Fibroblast of skin of scalp (primary cell): ENCODE measurements at regions not wholly inside any gene's neighbourhood (a gene's known extent, or its start where the extent isn't known, plus 50 kb on each side); places are given as distances from the start of the nearest gene placed in this dataset.

ENCODE experiments used
- DNase-seq: peaks from one replicate; pipeline ENCODE4 v3.0.0-alpha.2; 2013

DNA sequence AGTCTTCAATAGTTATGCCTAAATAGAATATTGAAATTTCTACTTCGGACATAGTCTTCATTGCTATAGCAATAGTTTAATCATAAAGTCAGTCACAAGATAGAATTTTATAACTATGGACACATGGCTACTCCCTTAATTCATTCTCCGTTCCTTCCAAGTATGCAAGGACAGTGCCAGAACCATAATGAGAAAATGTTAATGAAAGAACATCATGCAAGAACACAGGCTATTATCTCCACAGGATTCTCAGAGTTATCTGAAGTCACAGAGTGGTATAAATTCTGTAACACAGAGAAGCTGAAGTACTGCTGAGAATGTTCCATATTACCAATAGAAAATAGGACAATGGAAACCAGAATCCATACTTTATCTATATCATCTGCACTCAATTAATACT, 826.2 kb downstream of the EPHA7 start:
- DNase-seq = no peak

DNA sequence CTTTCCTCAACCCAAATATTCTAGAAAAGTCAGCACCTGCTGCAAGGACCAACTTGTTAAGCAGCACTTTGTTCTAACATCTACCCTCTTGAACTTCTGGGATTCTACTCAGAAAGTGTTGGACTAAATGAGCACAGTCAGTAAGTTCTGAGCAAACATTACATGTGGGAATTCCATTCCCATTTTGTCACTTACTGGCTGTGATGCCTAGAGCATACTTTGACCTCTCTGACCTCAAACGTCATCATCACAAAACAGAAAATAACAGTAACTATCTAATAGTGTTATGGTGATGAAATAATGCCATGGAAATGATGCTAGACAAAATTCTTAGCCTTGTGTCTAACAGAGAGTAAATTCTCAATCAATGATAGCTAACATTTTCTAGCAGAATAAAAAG, 829.4 kb downstream of the EPHA7 start:
- no peak for DNase-seq

DNA sequence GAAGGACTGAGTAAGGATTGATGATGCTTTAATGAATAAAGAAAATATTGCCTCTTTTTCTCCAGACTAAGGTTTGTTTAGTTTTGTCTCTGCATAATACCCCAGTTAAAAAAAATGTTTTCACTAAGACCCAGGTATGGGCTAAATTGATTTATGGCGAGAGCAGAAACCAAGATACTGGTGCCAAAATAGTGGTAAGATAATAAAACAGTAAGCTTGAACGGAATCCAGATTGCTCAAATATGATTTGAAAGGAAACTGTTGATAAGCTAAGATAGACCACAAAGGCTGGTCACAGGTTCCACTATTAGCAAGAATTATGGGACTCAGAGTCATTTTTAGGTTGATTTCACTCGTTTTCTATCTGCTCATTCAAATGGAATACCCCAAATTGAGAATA, 831.2 kb downstream of the EPHA7 start:
- DNase-seq = no peak

DNA sequence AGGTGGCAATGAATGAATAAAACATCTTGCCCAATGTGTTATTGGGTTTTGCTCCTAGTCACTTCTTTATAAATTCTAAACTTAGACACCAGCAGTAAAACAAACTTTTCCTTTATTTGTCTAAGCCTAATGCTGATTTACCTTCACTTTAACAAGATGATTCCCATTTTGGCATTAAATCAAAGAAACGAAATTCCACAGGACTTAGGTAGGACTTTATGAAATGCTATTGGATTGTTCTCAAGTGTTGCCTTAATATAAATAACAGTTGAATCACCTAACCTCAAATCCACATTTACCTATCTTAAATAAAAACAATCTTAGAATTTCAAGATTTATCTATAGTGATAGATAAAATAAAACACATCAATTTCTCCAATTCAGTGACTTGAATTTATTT, 831.8 kb downstream of the EPHA7 start:
- DNase-seq = no peak

DNA sequence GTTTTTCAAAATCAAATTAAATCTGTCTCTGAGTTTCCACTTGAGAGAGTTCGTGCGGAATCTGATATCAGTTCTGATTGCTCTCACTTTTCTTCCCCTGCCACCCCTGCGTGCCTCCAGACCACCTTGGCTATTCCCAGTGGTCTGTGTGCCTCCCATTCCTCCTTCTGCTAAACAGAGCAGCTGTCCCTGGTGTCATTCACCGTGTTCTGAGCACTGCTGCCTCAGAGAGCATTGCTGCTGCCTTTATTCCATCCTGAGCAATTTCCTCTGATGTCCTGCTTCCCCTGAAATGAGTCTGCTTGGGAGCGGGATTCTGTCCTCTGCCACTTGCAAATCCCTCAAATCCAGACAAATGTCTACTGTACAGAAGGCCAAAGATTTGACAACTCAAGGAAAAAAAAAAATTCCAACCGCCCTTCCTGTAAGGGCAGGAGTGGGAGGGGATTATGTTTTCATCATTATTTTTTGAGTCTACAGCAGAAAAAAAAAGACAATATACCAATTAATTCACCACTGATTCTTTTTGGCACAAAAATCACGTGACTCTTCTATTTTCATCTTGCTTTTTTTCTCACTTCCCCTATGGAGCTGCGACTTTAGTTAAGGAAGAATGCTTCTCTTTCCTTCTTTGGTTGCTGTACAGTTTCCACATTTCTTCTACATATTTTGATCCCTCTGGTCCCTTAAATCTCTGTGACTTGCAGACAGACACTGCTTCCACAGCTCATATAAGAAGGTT, 833.0 kb downstream of the EPHA7 start:
- no peak for DNase-seq

DNA sequence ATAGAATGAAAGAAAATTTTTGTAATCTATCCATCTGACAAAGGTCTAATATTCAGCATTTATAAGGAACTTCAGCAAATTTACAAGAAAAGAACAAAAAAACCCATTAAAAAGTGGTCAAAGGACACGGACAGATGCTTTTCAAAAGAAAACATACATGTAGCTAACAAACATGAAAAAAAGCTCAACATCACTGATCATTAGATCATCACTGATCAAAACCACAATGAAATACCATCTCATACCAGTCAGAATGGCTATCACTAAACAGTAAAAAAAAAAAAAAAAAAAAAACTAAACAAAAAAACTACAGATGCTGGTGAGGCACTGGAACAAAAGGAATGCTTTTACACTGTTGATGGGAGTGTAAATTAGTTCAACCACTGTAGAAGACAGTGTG, 837.1 kb downstream of the EPHA7 start:
- no peak for DNase-seq

DNA sequence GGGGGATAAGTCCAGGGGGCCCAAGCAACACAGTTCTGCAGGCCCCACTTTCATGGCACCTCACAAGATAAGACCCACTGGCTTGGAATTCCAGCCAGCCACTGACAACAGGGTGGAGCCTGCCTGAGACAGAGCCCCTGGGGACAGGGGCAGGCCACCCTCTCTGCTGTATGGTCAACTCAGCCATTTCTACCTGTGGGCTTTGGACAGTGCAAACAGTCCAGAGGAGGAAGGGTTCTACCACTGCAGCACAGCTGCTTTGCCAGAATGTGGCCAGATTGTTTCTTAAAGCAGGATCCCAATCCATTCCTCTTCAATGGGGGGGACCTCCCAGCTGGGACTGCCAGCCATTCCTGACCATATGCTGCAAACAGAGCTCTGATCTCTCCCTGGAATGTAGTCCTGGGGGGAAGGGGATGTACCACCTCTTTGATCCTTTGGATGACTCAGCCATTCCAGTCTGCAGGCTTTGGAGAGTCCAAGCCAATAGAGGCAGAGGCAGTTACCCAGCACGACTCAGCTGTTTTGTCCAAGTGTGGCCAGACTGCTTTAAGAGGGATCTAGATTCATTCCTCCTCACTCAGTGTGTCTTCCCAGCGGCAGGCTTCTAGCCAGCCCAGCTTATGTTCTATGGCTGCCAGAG, 842.2 kb downstream of the EPHA7 start:
- DNase-seq = peak; percentile 80

DNA sequence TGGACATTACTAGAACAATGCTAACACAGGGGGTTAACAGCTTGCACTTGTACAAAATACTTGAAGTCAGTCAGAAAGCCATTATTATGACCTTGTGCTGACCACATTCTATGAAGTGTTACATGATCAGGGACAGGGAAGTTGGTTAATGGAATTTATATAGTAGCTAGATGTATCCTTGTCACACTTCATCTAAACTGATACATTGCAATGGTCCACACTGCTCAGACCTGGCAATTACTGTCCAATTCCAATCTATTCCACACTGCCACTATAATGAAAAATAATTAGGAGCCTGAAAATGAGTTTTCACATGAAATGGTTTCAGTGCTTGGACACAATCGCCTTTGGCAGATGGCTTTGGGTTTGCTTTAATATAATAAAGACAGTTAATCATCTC, 850.8 kb downstream of the EPHA7 start:
- DNase-seq = no peak

DNA sequence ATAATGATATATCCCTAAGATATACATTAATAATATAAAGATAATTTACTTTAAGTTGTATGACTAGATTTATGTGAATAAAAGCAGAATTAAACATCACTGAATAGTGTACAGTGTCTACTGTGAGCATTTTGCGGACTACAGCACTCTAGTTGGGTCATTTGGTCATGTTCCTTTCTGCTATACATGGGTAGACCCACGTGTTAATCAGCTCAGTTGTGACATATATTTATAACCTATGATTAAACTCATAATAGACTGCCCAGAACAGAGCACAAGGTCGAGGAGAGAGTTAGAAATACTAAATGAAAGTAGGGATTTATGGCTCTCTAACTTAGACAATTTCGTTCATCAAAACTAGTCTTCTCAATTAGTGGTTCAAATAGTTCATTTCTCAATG, 852.7 kb downstream of the EPHA7 start:
- DNase-seq = no peak

DNA sequence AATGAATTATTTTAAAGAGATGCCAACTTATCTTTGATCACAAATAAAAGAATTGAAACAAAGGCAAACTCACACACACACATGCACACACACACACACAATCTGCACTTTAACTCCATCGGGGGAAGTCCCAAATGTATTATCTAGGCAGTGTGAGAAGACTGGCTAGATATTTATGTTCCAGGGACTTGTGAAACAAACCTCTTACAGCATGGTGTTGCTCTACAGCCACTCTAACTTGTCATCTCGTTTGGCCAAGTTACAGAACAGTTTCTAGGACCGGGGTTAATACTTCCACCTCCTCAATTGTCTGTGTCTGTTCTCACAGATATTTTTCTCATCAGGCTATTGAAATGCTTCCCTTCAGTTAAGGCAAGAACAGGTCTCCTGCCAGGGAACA, 855.0 kb downstream of the EPHA7 start:
- DNase-seq = no peak

DNA sequence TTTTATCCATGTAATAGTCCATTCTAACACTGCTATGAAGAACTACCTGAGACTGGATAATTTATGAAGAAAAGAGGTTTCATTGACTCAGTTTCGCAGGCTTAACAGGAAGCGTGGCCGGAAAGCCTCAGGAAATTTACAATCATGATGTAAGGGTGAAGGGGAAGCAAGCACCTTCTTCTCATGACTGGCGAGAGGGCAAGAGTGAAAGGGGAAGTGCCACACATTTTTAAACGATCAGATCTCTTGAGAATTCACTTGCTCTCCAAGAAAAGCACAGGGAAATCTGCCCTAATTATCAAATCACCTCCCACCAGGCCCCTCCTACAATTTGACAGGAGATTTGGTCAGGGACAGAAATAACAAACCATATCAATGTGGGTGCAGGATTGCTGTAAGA, 859.7 kb downstream of the EPHA7 start:
- DNase-seq = no peak

DNA sequence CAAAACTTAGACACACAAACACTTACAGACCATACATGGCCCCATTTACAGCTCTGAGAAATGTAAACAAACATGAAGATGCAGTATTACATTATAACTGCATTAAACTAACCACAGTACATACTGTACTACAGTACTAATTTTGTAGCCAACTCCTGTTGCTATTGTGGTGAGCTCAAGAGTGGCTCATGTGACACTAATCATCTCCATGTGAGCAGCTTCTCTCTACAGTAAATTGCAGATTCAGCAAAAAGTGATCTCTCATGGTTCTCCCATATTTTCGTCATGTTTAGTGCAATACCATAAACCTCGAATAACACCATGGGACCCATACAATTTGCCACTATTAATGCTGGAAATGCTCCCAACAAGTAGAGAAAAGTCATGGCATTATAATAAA, 860.4 kb downstream of the EPHA7 start:
- no peak for DNase-seq

DNA sequence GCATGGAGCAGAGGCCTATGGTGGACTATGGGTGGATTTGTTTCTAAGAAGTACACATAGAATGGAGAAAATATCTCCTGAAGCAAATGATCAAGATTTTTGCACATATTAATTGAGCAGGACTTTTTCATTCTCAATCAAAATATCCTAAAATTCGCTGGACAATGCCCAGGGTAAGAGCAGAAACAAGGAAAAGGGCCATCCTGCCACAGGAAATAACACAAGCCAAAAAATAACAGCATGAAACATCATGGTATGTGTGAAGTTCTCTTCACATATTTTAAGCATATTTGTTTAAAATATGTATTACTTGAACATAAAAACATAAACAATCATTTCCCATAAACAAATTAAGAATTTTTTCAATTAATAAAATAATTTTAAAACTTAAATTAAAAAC, 868.9 kb downstream of the EPHA7 start:
- DNase-seq = no peak

DNA sequence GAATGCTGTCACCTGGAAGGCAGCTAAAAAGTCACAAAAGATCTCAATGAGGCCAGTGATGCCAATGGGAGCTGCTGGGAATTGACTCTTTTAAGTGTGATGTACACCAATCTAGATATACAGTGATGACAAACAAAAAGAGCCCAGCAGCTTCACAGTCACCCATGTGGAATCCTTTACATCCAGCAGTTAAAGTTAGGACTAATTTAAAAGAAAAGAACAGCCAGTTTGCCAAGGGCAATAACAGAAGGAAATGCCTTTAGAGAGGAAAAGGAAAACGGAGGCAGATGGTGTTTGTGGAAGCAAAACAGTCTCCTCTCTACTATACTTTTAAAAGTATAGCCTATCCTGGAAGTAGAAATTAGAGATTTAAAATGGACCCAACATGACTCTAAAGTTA, 873.5 kb downstream of the EPHA7 start:
- DNase-seq = no peak

DNA sequence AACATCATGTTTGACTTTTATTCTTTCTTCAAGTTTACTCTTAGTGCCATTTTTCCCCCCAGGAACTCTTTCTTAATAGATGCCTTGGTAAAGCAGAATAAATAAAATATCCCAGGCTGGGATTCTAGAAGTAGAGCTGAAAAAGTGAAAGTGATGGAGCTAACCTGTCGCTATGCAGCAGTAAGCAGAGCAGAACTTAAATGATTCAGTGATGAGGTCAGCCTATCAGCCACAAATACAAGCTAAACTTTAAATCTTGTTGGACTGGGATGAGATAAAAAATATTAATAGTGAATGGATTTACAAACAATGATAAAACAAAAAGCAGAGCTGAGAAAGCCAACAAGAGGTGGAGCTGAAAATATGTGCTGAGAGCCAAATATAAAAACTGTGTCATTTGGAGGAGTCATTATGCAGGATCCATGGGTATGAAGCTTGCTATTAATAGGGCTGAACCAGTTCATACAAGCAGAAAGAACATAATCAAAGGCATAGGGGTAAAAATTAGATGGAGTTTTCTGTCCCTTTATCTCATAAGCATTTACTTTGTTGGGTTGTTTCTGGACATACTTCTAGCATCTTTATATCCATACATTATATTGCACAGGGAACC, 877.8 kb downstream of the EPHA7 start:
- DNase-seq = no peak

DNA sequence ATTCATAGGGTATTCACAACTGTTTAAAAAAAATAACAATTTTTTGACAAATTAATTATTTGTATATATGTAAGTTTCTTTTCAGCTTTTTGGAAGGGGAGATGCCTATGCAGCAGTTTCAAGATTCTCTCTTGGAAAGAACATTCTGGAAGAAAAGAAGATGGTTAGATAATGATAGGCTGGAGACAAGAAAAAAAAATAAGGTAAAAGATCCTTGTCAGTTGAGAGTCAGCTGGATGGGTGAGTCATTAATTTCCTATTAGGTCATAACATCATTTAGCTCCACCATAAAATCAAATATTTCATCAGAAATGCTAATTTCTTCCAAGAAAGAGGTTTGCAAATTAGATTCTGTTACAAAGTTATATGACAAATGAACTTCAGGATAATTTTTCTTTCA, 880.4 kb downstream of the EPHA7 start:
- no peak for DNase-seq

DNA sequence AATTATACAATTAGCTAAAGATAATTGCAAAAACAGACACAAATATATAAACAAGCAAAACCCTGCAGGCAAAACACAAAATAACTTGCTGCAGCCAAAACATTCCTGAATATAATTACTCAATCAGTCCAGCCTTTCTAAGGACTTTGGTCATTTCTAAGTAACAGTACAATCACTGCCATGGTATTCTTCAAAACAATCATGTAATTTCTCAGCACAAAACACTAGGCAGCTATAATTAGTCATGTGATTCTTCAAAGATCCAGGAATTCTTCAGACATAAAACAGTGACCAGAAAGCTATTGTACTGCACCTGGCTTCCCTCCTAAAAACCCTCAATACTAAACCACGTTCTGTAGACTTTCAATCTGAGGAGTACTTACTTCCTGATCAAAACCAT, 881.1 kb downstream of the EPHA7 start:
- no peak for DNase-seq

DNA sequence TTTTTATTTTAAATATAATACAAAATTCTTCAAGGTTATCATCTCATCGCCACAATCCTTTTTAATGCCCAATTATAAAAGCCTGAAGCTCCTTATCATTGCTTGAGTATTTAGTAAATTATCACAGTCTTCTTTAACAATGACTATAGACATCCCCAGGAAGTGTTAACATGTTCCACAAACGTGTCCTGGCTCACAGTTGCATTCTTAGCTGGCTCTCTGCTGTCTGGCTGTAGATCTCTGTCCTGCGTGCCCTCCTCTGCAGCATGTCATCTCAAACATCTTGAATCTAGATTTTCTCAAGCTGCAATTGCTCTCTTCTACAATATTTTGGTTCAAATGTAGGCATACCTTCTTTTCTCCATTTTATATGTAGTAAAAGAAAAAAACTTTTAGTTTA, 885.2 kb downstream of the EPHA7 start:
- no peak for DNase-seq

DNA sequence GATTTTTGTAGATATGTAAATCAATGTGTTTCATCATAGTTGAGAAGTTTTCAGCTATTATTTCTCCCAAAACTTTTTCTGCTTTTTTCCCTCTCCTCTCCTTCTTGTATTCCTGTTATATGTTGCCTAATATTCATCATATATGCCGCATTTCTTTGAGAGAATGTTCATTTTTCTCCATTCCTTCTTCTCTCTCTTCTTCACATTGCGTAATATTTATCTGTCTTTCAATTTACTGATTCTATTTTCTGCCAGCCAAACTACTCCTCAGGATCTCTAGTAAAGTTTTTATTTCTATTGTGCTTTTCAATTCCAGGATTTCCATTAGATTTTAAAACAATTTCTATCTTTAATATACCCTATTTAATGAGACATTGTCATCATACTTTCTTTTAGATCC, 896.8 kb downstream of the EPHA7 start:
- DNase-seq = no peak

DNA sequence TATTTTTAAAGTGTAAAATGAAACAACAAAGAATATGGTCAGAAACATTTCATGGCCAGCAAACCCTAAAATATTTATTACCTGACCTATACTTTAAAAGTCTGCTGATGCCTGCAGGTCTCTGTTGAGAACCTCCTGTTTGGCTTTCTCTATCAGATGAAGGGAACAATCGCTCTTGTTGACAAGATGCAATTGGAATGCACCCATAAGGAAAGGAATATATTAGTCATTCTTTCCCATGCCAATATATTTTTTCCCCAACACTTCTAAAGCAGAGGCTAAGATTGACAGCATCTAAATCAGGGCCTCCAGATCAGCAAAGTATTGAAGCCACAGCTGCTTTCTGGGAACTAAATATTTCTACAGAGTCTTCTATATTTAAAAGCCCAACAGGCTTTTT, 897.8 kb downstream of the EPHA7 start:
- no peak for DNase-seq

DNA sequence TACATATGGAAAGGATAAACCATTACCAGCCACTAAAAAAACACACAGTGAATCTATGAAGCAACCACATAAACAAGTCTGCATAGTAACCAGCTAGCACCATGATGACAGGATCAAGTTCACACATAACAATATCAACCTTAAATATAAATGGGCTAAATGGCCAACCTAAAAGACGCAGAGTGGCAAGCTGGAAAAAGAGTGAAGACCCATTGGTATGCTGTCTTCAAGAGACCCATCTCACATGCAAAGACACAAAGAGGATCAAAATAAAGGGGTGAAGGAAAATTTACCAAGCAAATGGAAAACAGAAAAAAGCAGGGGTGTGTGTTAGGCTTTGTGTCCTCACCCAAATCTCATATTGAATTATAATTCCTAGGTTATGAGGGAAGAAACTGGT, 909.2 kb downstream of the EPHA7 start:
- DNase-seq = no peak

DNA sequence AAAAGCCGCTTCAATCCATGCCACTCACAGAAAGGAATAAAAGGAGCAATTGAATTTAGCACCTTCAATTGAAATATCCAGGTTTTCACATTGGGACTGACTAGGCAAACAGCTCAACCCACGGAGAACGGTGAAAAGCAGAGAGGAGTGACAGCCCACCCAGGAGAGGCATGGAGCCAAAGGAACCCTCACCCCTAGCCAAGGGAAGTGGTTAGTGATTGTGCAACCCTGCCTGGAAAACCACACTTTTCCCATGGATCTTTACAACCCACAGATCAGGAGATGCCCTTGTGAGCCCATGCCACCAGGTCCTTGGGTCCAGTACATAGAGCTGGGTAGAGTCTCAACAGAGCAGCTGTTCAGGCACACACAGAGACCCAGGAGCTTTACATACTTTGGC, 911.8 kb downstream of the EPHA7 start:
- no peak for DNase-seq

DNA sequence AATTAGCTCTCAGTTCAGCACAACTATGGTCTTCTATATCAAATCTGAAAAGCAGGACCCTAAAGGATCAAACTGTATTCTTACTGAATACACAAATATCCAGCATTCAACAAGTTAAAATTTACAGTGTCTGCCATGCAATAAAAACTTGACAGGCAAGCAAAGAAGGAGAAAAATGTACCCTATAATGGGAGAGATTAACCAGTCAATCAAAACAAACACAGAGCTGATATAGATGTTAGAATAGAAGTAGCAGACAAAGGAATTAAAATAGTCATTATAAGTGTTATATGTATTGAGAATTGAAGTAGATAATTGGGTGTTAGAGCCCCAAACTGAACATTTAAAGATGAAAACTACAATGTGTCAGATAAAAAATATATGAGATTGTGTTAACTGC, 914.9 kb downstream of the EPHA7 start:
- DNase-seq = no peak

DNA sequence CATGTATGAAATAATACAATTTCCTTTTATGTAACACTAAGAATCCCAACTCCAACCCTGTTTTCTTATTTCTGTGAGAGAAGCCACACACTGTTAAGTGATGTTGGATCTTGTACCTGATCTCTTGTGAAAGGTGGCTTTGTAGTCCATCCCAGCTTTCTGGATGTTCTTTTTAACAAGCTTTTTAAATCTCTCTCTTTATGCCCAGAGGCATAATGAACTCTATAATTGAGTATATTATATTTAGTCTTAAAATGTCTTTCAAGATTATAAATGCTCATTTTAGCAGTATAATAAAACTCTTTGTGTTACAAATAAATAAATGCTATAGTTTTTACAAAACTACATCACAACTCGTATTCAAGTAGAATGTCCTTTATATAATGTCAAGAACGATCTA, 922.1 kb downstream of the EPHA7 start:
- no peak for DNase-seq
